Ureter (tissue), 1 donor: ENCODE measurements at regions not wholly inside any gene's neighbourhood (a gene's known extent, or its start where the extent isn't known, plus 50 kb on each side); places are given as distances from the start of the nearest gene placed in this dataset.
"Not testable (repeated sequence)": the region's sequence is repeated elsewhere in the genome, so short reads cannot be mapped to it uniquely, and the experiment has no call there.

ENCODE experiments used
- DNase-seq: peaks from one replicate; pipeline ENCODE4 v3.0.0-alpha.2; 2020; ENCODE audit warnings: low spot score
- donor health status: DM: yes; HTN: yes; CAD: no.

DNA sequence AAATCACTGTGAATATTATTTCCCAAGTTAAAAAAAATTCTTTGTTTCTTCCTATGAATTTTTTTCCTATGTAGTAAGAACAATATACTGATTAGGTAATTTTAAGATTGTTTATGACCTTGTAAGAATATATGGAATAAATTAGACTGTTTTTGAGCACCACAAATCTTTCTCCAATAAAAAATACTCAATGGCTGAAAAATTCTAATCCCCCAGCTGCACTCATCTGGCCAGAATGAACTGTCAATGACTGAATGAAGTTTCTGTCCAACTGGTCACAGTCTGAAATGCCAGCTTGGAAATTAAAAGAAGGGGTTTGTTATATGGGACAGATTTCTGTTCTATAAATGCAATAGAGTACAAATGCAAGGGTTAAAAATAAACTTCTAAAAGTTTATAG is 569.5 kb upstream of the SEMA6A start:
- DNase-seq = no peak

DNA sequence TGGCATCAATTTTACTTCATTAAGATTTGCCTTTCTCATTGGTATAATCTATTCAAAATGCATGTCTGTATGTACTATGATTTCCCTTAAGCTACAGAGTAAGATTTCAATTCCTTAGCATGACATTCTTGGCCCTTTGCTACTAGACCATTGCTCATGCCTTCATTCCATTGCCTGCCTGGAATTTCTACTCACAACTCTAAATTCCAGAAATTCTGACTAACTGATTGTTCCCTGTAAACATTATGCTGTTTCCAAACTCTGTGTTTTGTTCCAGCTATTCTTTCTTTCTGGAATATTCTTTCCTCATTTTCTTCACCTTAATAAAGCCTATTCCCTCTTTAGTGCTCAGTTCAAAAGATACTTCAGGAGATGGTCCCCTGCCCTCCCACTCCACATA is 568.8 kb upstream of the SEMA6A start:
- DNase-seq = no peak

DNA sequence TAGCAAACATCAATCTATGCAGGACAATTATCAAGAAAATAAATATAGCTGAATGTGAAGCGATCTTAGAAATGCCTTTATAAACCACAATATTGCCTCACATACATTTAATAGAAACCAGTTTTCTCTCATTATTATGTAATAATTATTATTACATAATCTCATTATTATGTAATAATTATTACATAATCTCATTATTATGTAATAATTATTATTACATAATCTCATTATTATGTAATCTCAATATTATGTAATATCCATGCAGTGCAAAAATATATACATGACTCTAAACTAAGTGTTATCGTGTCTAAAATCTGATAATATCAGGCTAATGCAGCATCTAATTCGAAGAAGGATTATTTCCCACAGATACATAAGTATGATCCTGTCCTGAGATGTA is 563.9 kb upstream of the SEMA6A start:
- no peak for DNase-seq

DNA sequence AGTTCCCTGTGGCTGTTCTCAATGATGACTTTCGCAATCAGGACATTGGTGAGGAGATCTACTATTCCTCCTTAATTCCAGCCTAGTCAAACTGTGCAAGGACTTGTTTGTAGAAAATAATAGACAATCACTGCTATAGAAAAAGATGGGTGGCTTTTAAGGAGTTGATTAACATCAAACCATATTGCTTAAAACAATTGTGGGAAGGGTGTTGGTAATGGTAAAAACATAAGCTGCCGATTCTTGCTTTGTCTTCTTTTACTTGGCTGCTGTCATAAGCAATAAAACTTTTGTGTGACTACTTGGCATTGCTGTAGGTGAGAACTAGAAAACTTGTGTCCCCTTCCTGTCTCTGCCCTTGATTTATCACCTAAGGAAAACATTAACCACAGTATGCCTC is 561.2 kb upstream of the SEMA6A start:
- DNase-seq = no peak

DNA sequence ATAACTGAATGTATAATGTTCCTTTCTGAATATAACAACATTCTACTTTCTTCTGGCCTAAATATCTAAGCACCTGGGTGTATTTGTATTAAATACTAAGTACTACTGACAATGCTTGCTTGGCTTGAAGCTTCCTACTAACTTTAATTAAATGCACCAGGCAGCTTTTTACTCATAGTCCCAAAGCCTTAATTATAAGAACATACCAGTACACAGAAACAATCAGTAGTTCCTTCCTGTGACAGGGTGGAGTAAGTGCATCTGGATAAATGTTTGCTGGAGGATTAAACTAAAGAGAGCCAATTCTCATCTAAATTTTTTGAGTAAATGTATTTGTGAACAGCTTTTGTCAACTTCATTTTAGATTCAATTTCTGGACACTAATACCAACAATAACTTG is 558.6 kb upstream of the SEMA6A start:
- DNase-seq = no peak

DNA sequence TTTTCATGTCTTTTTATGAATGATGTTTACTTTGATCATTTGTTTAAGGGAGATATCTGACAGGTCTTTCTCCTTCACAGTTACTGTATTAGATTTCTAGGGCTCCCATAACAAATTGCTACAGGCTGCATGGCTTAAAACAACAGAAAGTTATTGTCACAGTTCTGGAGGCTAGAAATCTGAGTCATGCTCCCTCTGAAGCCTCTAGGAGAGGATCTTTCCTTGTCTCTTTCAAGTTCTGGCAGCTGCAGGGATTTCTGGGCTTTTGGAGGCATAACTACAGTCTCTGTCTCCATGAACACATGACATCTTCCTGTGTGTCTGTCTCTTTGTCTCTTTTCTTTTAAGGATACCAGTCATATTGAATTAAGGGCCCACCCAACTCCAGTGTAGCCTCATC is 557.3 kb upstream of the SEMA6A start:
- no peak for DNase-seq

DNA sequence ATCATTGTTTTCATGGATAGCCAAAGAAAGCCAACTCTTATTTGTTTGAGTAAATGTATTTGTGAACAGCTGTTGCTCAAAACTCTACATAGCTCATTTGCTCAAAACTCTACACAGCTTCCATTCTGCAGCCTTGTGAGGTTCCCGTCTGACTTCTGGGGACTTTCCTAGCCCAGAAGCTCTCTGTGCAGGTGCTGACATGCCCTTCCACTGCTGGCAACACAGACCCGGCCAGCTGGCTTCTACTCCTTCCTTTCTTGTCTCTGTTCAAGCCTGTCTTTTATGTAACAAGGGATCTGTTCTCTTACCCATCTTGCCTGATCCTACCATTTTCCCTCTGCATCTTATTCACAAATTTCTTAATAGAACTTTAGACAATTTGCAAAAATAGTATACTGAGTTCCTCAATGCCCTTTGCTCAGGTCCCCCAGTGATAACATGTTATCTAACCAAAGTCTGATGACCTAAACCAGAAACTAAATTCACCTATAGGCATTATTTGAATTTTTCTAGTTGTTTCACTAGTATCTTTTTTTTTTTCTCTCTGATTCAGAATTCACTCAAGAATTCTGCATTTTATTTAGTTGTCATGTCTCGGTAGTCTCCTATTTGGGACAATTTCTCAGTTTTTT is 556.5 kb upstream of the SEMA6A start:
- peak; percentile 53 for DNase-seq

DNA sequence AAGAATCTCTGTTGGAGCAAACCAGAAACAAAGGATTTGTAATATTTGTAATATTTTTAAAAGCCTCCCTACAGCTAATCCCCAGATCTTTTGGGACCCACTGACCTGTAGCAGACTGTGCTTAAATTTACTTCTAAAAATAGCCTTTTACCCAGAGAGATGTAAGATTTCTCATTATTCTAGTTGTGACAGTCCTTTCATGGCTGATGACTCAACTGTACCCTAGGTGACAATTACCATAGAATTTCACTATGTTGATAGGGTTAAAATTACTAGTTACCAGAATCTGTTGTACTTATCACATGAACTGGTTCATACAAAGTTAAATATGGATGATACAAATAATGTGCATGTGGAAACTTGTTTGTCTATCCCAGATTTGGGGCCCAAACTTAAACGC is 543.9 kb upstream of the SEMA6A start:
- no peak for DNase-seq

DNA sequence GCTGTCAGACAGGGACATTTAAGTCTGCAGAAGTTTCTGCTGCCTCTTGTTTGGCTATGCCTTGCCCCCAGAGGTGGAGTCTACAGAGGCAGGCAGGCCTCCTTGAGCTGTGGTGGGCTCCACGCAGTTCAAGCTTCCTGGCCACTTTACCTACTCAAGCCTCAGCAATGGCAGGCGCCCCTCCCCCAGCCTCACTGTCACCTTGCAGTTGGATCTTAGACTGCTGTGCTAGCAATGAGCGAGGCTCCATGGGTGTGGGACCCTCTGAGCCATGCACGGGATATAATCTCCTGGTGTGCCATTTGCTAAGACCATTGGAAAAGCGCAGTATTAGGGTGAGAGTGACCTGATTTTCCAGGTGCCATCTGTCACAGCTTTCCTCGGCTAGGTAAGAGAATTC is 542.7 kb upstream of the SEMA6A start:
- DNase-seq = not testable (repeated sequence)

DNA sequence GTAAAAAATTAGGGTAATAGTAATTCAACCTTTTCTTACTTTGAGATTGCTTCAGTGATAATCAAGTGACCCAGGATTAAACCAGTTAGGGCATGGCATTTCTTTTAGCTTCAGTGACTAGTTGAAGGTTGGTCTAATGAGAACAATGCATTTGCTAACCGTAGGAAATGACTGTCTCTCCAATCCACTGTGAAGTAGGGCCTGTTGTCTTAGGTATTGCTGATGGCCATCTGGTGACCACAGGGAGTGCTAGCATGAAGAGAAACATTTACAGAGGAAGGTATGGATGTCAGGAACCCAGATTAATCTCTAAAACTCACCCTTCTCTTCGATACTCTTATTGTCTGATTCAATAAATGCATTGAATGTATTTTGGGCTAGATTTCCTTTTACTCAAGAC is 535.9 kb upstream of the SEMA6A start:
- no peak for DNase-seq

DNA sequence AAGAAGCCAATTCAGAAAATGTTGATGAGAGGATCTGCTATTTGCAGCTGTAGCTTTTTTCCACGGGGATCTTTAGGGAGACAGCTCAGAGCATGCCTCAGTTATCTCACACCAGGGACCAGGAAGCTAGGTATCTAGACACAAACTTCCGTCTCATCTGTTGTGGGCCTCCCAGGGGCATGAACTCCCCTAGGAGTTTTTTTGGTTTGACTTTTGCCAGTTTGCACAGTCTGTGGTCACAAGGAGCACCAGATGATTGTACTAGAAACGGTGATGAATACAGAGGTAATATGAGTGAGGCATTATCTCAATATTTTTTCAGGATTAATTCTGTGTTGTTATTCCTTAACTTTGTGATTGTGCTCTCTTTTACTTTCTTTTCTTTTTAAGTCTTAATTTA is 533.2 kb upstream of the SEMA6A start:
- DNase-seq = no peak

DNA sequence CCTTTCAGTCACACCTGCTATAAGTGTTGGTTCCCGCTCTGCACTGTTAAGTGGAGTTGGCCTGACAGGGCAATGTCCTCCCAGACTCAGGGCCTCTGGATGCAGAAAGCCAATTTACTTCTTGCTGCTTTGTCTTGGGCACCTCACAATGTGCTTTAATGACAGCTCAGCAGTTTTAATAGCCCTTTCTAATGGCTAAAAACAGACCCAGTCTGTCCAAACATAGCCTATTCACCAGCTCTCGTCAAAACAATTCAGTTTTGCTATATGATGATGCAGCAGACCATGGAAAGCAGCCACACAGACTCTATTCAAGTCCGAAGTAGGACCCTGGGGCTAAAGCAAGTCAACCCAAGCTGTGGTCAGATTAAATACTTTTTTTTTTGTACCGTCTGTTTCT is 529.1 kb upstream of the SEMA6A start:
- no peak for DNase-seq

DNA sequence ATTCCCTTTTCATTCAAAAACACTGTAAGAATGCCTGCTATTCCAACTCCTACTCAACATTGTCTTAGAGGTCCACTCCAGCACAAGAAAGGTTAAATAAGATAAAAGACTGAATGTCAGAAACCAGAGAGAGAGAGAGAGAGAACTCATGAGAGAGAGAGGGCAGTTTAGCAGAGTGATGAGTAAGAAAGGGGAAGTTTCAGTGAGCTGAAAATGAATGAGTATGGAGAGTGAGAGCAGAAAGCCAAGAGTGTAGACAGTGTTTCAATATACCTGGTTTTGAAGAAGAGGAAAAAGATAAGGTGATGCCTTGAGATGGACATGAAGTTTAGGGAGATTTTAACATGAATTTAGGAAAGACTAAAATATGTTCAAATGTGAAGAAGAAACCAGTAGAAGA is 528.0 kb upstream of the SEMA6A start:
- DNase-seq = no peak

DNA sequence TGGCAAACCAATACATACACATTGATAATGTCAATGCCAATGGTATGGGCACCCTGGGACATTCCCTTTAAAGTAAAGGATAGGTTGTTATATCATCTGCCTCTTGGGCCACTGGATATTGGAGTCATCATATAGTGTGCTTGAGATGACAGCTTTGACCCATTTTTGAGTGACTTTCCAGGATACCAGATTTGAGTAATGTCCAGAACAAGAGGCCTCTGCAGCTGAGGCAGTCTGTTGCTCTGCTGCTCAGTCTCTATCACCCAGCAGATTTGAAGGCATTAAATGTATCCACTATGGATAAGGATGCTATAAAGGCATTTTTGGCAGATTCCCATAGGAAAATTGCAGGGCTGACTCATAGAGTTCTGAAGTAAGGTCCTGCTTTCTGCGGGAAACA is 525.6 kb upstream of the SEMA6A start:
- DNase-seq = no peak

DNA sequence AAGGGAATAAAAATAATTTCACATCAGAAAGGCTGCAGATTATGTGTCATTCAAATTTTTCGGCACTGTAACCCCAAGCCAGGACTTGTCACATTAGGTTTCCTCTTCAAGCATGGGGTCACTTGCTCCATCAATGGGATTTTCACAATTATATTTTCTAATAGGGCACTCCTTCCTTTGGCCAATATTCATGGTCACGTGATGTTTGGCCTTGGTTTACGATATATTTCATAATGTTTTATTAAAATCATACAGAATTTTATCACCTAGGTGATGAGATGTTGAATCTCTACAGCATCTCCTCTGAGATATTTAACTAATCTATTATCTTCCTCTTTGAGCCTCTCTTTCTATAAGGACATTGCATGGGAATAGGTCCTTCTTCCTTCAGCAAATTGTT is 523.5 kb upstream of the SEMA6A start:
- DNase-seq = no peak

DNA sequence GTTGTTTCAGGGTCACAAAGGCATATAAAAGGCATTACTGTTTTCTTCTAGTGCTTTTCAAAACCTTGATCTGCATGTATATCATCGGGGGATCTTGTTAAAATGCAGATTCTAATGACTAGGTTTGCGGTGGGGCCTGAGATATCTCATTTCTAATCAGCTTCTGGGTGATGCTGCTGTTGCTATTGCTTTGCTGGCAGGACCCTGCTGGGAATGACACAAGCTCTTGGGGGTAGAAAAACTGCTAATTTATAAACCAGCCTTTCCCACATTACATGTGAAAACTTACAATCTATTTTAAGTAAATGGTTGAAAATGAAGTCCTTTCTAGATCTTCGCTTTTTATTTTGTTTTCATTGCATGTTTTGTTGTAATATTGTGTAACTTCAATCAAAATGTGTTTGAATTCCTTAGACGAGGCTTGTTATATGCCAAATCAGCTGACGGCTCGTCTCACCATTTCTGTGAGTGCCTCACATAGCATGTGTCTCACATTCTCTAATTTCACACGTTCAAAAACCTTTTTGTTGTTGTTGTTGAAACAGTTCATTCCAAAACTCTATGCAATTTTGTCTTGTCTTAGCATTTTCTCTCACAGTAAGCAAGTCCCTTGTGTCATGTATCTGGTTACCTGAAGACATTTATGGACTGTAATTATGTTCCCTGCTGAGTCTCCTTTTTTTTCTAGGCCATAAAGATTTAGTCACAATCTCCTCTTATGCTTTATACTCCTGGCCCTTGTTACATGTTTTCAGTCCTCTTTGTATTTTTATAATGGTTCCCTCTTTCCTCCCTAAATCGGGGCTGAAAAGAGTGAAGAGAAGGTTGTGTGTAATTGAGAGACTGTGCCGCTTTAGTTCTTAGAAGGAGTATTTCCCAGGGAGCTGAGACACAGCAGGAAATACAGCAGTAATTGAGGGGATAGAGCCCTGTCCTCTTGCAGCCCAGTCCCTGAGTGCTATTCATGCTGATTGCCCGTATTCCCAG is 521.0 kb upstream of the SEMA6A start:
- DNase-seq = no peak

DNA sequence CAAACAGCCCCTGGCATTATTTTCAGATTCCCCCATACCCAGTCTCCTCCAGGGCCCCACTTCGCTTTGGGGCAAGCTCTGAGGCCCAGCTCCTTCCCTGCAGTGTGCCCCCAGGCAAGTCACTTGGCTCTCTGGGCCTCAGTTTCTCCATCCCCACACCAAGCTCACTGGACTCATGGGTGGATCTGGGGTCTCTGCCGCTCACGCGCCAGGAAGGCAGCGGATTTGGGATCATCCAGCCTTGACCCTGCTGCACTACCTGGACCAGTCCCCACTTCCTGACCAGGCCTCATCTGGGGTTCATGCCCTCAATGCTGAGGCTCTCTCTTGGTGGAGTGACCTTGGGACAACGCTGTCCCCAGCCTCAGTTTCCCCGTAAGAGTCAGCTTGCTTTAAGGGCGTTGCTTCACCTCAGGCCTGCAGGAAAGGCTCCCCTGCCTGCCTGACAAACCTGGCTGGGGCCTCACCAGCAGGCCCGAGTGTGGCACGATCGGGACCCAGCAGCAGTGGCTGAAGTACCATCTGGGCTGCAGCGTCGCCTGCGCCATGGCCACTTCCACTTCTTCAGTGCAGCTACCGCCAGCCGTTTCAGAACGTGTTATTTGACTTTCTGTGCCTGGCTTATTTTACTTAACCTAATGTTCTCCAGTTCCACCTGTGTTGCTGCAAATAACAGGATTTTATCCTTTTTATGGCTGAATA is 519.6 kb upstream of the SEMA6A start:
- no peak for DNase-seq

DNA sequence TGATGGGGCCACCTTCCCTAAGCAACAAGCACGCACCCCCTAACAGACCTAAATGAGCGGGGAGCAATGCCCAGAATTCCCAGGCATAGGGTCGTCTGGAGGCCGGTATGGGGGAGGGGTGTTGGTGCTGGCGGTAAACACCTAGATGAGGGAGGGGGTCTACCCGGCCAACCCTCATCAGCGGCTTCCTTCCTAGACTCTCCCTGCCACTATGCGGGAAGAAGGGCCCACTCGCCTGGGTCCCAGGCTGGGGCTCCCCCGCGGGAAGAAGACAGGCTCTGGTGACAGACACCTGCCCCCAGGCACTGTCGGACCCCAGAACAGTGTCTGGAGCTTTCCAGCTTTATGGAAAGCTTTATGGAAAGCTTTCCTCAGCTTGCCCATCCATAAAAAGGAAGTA is 519.0 kb upstream of the SEMA6A start:
- no peak for DNase-seq

DNA sequence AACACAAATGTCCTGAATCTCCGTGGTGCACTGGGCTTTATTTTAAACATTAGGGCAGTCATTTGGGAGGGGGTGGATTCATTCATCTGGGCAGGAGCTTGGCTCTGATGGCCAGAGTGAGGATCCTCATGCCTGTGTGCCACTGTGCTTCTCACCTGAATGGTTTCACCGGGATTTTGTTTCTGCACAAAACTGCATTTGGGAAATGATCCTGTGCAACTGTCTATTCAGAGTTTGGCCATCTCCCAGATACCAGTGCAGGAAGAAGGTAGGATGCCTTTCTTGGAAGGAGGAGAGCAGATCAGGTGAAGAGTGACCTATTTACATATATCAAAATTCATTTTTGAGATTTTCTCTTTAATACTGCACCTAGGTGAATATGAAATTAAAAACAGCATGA is 514.4 kb upstream of the SEMA6A start:
- no peak for DNase-seq

DNA sequence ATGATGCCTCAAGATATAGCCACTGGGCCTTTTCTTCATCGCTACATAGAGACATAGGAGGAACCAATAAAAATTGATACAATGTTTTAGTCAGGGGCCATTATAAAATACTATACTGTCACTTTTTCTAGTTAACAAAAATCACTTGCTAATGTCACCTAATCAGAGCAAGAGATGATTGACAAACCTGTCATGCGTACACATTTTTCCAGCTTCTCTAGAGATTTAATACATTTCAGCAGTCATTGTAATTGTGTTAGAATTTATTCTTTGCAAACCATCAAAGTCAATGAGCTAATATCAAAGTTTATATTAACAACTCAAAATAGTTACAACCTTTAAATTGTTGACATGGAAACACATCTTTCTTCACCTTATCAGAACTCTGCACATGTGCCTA is 513.6 kb upstream of the SEMA6A start:
- no peak for DNase-seq

DNA sequence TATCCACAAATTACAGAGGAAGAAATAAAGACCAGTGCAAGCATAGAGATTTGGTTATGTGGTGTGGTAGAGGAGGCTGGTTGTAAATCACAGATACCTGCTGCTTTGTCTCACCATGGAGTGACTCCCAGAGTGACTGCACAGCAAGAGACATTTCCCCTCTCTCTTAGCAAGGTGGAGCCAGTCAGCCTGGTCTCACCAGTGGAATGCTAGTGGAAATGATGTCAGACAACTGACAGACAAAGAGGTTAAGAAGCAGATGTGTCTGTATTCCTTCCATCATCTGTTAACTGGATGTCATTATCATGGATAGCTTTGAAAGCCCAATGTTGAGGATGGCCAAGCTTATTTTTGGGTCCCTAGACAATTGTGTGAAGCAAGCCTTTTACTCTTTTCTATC is 509.4 kb upstream of the SEMA6A start:
- no peak for DNase-seq

DNA sequence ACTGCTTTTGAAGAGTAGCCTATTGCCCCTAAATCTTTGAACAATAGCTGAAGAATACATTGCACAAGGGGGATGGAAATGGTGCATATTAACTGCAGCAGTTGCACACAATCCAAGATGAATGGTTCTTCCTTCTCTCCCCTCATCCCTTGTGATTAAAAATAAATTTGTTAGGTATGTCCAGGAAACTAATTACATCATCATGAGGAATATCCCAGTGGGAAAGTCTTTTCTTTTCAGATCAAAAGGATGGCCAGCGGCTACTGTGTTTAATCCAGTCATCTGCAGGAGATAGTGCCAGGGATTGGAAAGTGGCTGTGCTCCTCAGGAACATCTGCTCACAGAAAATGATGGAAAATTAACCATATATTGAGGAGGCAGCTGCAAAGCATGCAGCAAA is 508.4 kb upstream of the SEMA6A start:
- no peak for DNase-seq

DNA sequence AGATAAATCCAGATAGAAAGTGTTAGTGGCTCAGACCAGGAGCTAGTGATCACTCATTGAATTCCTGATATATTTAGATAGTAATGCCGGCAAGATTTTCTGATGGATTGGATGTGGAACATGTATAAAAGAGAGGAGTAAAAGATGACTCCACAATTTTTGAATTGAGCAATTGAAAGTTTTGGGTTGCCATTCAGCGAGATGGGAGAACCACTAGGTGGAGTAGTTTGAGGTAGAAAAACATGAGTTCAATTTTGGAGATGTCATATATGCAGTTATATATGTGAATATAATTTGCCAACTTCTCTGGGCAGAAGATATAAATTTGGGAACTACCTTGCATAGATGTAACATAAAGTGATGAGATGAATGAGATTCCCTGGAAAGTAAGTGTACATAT is 502.5 kb upstream of the SEMA6A start:
- DNase-seq = no peak
